ENCODE measurements at regions not wholly inside any gene's neighbourhood (a gene's known extent, or its start where the extent isn't known, plus 50 kb on each side); places are given as distances from the start of the nearest gene placed in this dataset.

DNA sequence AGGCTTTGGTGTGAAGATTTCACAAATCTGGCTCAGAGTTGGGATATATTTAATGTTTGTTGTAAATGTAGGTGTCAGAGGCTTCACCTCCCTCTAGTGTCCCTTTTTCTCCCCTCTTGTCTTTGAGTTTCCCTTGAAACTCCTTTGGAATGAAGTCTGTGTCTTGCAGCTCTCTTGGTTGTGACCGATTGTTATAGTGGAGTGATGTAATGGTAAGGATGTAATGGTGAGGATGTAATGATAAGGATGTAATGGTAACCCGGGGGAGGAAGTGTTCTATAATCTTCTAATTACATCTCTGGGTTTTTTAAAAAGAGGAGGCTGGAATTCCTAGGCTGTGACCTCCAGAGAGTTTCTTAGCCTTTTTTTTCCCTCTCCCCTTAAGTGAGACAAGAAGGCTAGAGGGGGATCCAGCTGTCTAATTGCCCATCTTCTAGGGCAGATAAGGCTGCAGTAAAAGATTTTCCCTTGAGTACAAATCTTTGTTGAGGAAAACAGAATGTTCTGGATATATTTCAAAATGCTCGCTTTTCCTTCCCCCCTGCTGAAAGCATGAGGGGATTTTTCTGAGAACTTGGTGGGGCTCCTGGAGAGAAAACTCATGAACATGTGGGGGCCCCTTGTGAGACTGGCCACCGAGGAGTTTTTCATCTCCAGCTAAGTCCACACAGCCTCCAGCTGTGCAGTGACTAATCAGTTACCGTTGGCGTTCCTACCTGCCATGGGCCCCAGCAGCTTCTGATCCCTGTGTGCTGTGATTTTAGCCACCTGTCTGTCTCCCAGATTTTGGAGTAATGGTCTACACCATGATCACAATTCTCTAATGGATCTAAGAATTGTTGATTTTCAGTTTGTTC lies 156.7 kb upstream of the PMEPA1 start:
- no peak overlapping the region for H3K4me3 ChIP-seq (ENCODE audit: low read length)
- 0 out of 2 replicates have a peak, but pooled peaks cover under 1% of the 10 kb centered on the region for H3K27me3 ChIP-seq (ENCODE audit: low read length)
- H2AFZ ChIP-seq (ENCODE audit: low read length), result no peak overlapping the region
- H3K27ac ChIP-seq (ENCODE audit: low read length), result no peak overlapping the region
- no peak overlapping the region for H3K4me2 ChIP-seq (ENCODE audit: low read depth, low read length, poor library complexity, severe bottlenecking)
- H3K9ac ChIP-seq (ENCODE audit: low read length), result no peak overlapping the region
- no peaks in the 10 kb centered on the region for H3K4me1 ChIP-seq (ENCODE audit: low read length)
- H3K79me2 ChIP-seq (ENCODE audit: low read length), result no peaks in the 10 kb centered on the region
- no peaks in the 10 kb centered on the region for H3K9me3 ChIP-seq (ENCODE audit: low read length)
- no peak for DNase-seq
- no peaks in the 10 kb centered on the region for H4K20me1 ChIP-seq (ENCODE audit: insufficient read depth, low read depth, low read length)
- H3K9me2 ChIP-seq (replicated peaks; ENCODE audit: insufficient read depth, low read length), result no peaks in the 10 kb centered on the region
- H3K36me3 ChIP-seq (ENCODE audit: insufficient read depth, low read length), result no peaks in the 10 kb centered on the region

- Histone ChIP-seq H4K20me1 (ENCODE audit: insufficient read depth, low read depth, low read length) (no peaks in the 10 kb centered on the region), H3K4me1 (ENCODE audit: low read length) (no peaks in the 10 kb centered on the region; the same call in 1 of the 2 replicates), H3K9me3 (ENCODE audit: low read length) (no peaks in the 10 kb centered on the region), H3K36me3 (ENCODE audit: insufficient read depth, low read length) (no peaks in the 10 kb centered on the region), H3K9ac (ENCODE audit: low read length) (no peak overlapping the region), H3K27ac (ENCODE audit: low read length) (no peak overlapping the region), H3K79me2 (ENCODE audit: low read length) (no peaks in the 10 kb centered on the region), H3K4me2 (ENCODE audit: low read depth, low read length, poor library complexity, severe bottlenecking) (no peak overlapping the region), H3K9me2 (replicated peaks; ENCODE audit: insufficient read depth, low read length) (no peaks in the 10 kb centered on the region), H2AFZ (ENCODE audit: low read length) (no peak overlapping the region), H3K27me3 (ENCODE audit: low read length) (0 out of 2 replicates have a peak, but pooled peaks cover 2% of the 10 kb centered on the region), H3K4me3 (ENCODE audit: low read length) (no peak overlapping the region)
- DNase-seq, result no peak
Measured at GRCh38 chr20:57865266-57865665, 155.5 kb upstream of the PMEPA1 start.

DNA sequence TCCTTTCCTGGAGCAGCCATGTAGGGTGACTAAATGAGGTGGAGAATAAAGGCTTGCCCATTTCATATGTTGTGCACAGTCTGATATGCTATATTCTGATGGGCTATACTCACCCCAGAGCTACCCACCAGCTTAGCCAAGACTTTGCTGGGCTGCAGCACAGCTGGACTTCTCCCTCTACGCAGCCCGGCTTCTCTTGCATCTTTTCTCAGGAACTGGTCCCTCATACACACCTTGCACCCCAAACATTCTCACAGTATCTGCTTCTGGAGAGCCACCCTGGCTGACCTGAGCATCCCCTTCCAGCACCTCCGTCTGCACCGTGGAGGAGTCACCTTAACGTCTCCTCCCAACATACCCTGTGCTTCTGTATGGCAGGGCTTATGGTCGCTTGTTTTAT lies 150.8 kb upstream of the PMEPA1 start:
- Histone ChIP-seq H3K27ac (ENCODE audit: low read length) (no peak overlapping the region), H3K9me3 (ENCODE audit: low read length) (no peaks in the 10 kb centered on the region), H3K79me2 (ENCODE audit: low read length) (no peaks in the 10 kb centered on the region), H3K9ac (ENCODE audit: low read length) (no peak overlapping the region), H3K36me3 (ENCODE audit: insufficient read depth, low read length) (no peaks in the 10 kb centered on the region), H3K4me2 (ENCODE audit: low read depth, low read length, poor library complexity, severe bottlenecking) (no peak overlapping the region), H2AFZ (ENCODE audit: low read length) (no peak overlapping the region), H3K27me3 (ENCODE audit: low read length) (0 out of 2 replicates have a peak, but pooled peaks cover 2% of the 10 kb centered on the region), H3K4me1 (ENCODE audit: low read length) (no peaks in the 10 kb centered on the region; the same call in 1 of the 2 replicates), H3K4me3 (ENCODE audit: low read length) (no peak overlapping the region), H3K9me2 (replicated peaks; ENCODE audit: insufficient read depth, low read length) (no peaks in the 10 kb centered on the region), H4K20me1 (ENCODE audit: insufficient read depth, low read depth, low read length) (no peaks in the 10 kb centered on the region; the same call in 1 of the 2 replicates)
- no peak for DNase-seq

- Histone ChIP-seq H3K27me3 (ENCODE audit: low read length) (0 out of 2 replicates have a peak, but pooled peaks cover 2% of the 10 kb centered on the region), H3K9me3 (ENCODE audit: low read length) (no peaks in the 10 kb centered on the region), H3K9me2 (replicated peaks; ENCODE audit: insufficient read depth, low read length) (no peaks in the 10 kb centered on the region), H3K9ac (ENCODE audit: low read length) (no peak overlapping the region), H3K36me3 (ENCODE audit: insufficient read depth, low read length) (no peaks in the 10 kb centered on the region), H3K4me2 (ENCODE audit: low read depth, low read length, poor library complexity, severe bottlenecking) (no peak overlapping the region), H3K4me3 (ENCODE audit: low read length) (no peak overlapping the region), H4K20me1 (ENCODE audit: insufficient read depth, low read depth, low read length) (peaks cover 3% of the 10 kb centered on the region; the same call in 1 of the 2 replicates), H2AFZ (ENCODE audit: low read length) (no peak overlapping the region), H3K4me1 (ENCODE audit: low read length) (no peaks in the 10 kb centered on the region; the same call in 1 of the 2 replicates), H3K79me2 (ENCODE audit: low read length) (no peaks in the 10 kb centered on the region), H3K27ac (ENCODE audit: low read length) (no peak overlapping the region)
- no peak for DNase-seq
Measured at GRCh38 chr20:57857969-57858368, 148.2 kb upstream of the PMEPA1 start.

DNA sequence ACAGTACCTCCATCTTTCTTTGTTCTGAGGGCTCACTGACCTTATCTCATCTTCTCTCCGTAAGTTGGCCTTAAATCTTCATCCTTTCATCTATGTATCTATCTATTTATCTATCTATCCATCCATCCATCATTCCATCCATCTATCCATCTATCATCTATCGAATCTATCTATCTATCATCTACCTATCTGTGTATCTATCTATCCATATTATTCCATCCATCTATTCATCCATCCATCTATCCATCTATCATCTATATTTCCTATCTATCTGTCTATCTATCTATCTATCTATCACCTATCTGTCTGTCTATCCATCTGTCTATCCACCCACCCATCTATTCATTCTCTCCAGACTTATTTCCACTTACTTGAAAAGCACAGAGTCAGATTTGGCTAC lies 147.3 kb upstream of the PMEPA1 start:
- Histone ChIP-seq H3K9me2 (replicated peaks; ENCODE audit: insufficient read depth, low read length) (no peaks in the 10 kb centered on the region), H3K36me3 (ENCODE audit: insufficient read depth, low read length) (no peaks in the 10 kb centered on the region)

GRCh38 chr20:57856658-57857057 lies 146.8 kb upstream of the PMEPA1 start:
- Histone ChIP-seq H3K9me2 (replicated peaks; ENCODE audit: insufficient read depth, low read length) (no peaks in the 10 kb centered on the region), H2AFZ (ENCODE audit: low read length) (no peak overlapping the region), H4K20me1 (ENCODE audit: insufficient read depth, low read depth, low read length) (peaks cover 3% of the 10 kb centered on the region; the same call in 1 of the 2 replicates), H3K4me1 (ENCODE audit: low read length) (no peaks in the 10 kb centered on the region; the same call in 1 of the 2 replicates), H3K36me3 (ENCODE audit: insufficient read depth, low read length) (no peaks in the 10 kb centered on the region), H3K9ac (ENCODE audit: low read length) (no peak overlapping the region), H3K4me2 (ENCODE audit: low read depth, low read length, poor library complexity, severe bottlenecking) (no peak overlapping the region), H3K27ac (ENCODE audit: low read length) (no peak overlapping the region), H3K9me3 (ENCODE audit: low read length) (no peaks in the 10 kb centered on the region), H3K79me2 (ENCODE audit: low read length) (no peaks in the 10 kb centered on the region), H3K27me3 (ENCODE audit: low read length) (0 out of 2 replicates have a peak, but pooled peaks cover 2% of the 10 kb centered on the region), H3K4me3 (ENCODE audit: low read length) (no peak overlapping the region)
- no peak for DNase-seq

More for the DNA sequence above, 147.3 kb upstream of the PMEPA1 start:
- no peaks in the 10 kb centered on the region for H3K79me2 ChIP-seq (ENCODE audit: low read length)
- no peak overlapping the region for H3K27ac ChIP-seq (ENCODE audit: low read length)
- H4K20me1 ChIP-seq (ENCODE audit: insufficient read depth, low read depth, low read length), result peaks cover 3% of the 10 kb centered on the region; the same call in 1 of the 2 replicates
- no peaks in the 10 kb centered on the region; the same call in 1 of the 2 replicates for H3K4me1 ChIP-seq (ENCODE audit: low read length)
- 0 out of 2 replicates have a peak, but pooled peaks cover 2% of the 10 kb centered on the region for H3K27me3 ChIP-seq (ENCODE audit: low read length)
- H3K4me2 ChIP-seq (ENCODE audit: low read depth, low read length, poor library complexity, severe bottlenecking), result no peak overlapping the region
- no peak for DNase-seq
- H3K9me3 ChIP-seq (ENCODE audit: low read length), result no peaks in the 10 kb centered on the region
- no peak overlapping the region for H3K9ac ChIP-seq (ENCODE audit: low read length)
- no peak overlapping the region for H3K4me3 ChIP-seq (ENCODE audit: low read length)
- H2AFZ ChIP-seq (ENCODE audit: low read length), result no peak overlapping the region

GRCh38 chr20:57851796-57852195 lies 142.0 kb upstream of the PMEPA1 start:
- no peak overlapping the region for H3K27ac ChIP-seq (ENCODE audit: low read length)
- no peaks in the 10 kb centered on the region for H3K79me2 ChIP-seq (ENCODE audit: low read length)
- H3K36me3 ChIP-seq (ENCODE audit: insufficient read depth, low read length), result no peaks in the 10 kb centered on the region
- no peak overlapping the region for H3K4me3 ChIP-seq (ENCODE audit: low read length)
- H3K9me2 ChIP-seq (replicated peaks; ENCODE audit: insufficient read depth, low read length), result no peaks in the 10 kb centered on the region
- H3K27me3 ChIP-seq (ENCODE audit: low read length), result no peaks in the 10 kb centered on the region
- H3K9ac ChIP-seq (ENCODE audit: low read length), result no peak overlapping the region
- no peaks in the 10 kb centered on the region for H3K4me1 ChIP-seq (ENCODE audit: low read length)
- no peak overlapping the region for H3K4me2 ChIP-seq (ENCODE audit: low read depth, low read length, poor library complexity, severe bottlenecking)
- no peak overlapping the region for H2AFZ ChIP-seq (ENCODE audit: low read length)
- 0 out of 2 replicates have a peak, but pooled peaks cover 3% of the 10 kb centered on the region for H4K20me1 ChIP-seq (ENCODE audit: insufficient read depth, low read depth, low read length)
- H3K9me3 ChIP-seq (ENCODE audit: low read length), result no peaks in the 10 kb centered on the region
- no peak for DNase-seq

GRCh38 chr20:57851025-57851682 lies 141.3 kb upstream of the PMEPA1 start:
- Histone ChIP-seq H3K4me2 (ENCODE audit: low read depth, low read length, poor library complexity, severe bottlenecking) (no peak overlapping the region), H4K20me1 (ENCODE audit: insufficient read depth, low read depth, low read length) (0 out of 2 replicates have a peak, but pooled peaks cover 3% of the 10 kb centered on the region), H3K4me3 (ENCODE audit: low read length) (no peak overlapping the region), H3K4me1 (ENCODE audit: low read length) (no peaks in the 10 kb centered on the region), H3K9me3 (ENCODE audit: low read length) (no peaks in the 10 kb centered on the region), H3K9me2 (replicated peaks; ENCODE audit: insufficient read depth, low read length) (no peaks in the 10 kb centered on the region), H2AFZ (ENCODE audit: low read length) (no peak overlapping the region), H3K36me3 (ENCODE audit: insufficient read depth, low read length) (no peaks in the 10 kb centered on the region), H3K9ac (ENCODE audit: low read length) (no peak overlapping the region), H3K27me3 (ENCODE audit: low read length) (no peaks in the 10 kb centered on the region), H3K27ac (ENCODE audit: low read length) (no peak overlapping the region), H3K79me2 (ENCODE audit: low read length) (no peaks in the 10 kb centered on the region)
- DNase-seq, result no peak

All from Karpas-422 (cell line).